ENCODE measurements at regions not wholly inside any gene's neighbourhood (a gene's known extent, or its start where the extent isn't known, plus 50 kb on each side); places are given as distances from the start of the nearest gene placed in this dataset.

GRCh38 chr9:17847908-17848307 is 269.0 kb downstream of the SH3GL2 start (continued):
- TF ChIP-seq ZNF274 (CRISPR knock-in tag; IDR thresholded peaks at IDR 0.05) = no peak
- no peak for TF ChIP-seq SP1 (IDR thresholded peaks at IDR 0.05)
- TF ChIP-seq SP1 (CRISPR knock-in tag; IDR thresholded peaks at IDR 0.05) = no peak
- no peak for TF ChIP-seq TARDBP (CRISPR knock-in tag; IDR thresholded peaks at IDR 0.05)
- TF ChIP-seq TCF7 (IDR thresholded peaks at IDR 0.05; ENCODE audit: low read depth) = no peak
- TF ChIP-seq ZIK1 (CRISPR knock-in tag; IDR thresholded peaks at IDR 0.05; ENCODE audit: borderline replicate concordance, low read depth) = no peak
- no peak for TF ChIP-seq STAG1 (CRISPR knock-in tag; IDR thresholded peaks at IDR 0.05)

- no peak overlapping the region for H3K27ac ChIP-seq (ENCODE audit: extremely low read length, insufficient read depth, low read length)
- WGBS (ENCODE audit: low lambda C conversion rate) = 17% methylated on average over 1 of the region's 2 CpGs
- no peaks in the 10 kb centered on the region for H3K27me3 ChIP-seq (ENCODE audit: control insufficient read depth in 1 of 2, insufficient read depth in 2 of 2, low read length in 2 of 2)
- no peaks in the 10 kb centered on the region for H3K4me1 ChIP-seq (ENCODE audit: insufficient read depth, low read length)
- ChIA-PET POLR2A (no interaction called here), CTCF (ENCODE audit: low intra/inter-chr PET ratio, low total read pairs) (no interaction called here)
- DNase-seq (ENCODE audit: low spot score) (no peak), ATAC-seq (no peak), FAIRE-seq (no peak)
- no peaks in the 10 kb centered on the region for H3K79me2 ChIP-seq (ENCODE audit: insufficient read depth, low read length)
- H4K20me1 ChIP-seq (ENCODE audit: insufficient read depth, low read length) = no peaks in the 10 kb centered on the region
- H3K4me2 ChIP-seq (ENCODE audit: low read depth, low read length) = no peak overlapping the region
- no peak overlapping the region for H3K4me3 ChIP-seq (replicated peaks in 1 of 3; ENCODE audit: insufficient read depth in 1 of 3, low read depth in 2 of 3, low read length in 3 of 3)
- H3K9ac ChIP-seq (ENCODE audit: insufficient read depth, low read depth, low read length) = no peak overlapping the region
- in situ Hi-C loops (cut with HindIII; ENCODE audit: extremely low pct_ligation_motif_present, low pct_unique_long_range_greater_than_20kb) (no loop called here), intact Hi-C loops (cut with micrococcal nuclease; ENCODE audit: unreplicated experiment) (loop anchor here (10.0 kb wide), 1 partner anchor 73 kb away; no protein-coding TSS in a partner anchor)
- TF ChIP-seq RXRA (CRISPR knock-in tag; IDR thresholded peaks at IDR 0.05) (no peak), NFRKB (IDR thresholded peaks at IDR 0.05) (no peak), ZNF44 (CRISPR knock-in tag; IDR thresholded peaks at IDR 0.05) (no peak), ZNF512 (CRISPR knock-in tag; IDR thresholded peaks at IDR 0.05) (no peak), RNF2 (conservative IDR thresholded peaks at IDR 0.05; ENCODE audit: low read depth) (no peak), ZNF496 (CRISPR knock-in tag; IDR thresholded peaks at IDR 0.05; ENCODE audit: insufficient replicate concordance) (no peak), ZNF232 (CRISPR knock-in tag; IDR thresholded peaks at IDR 0.05; ENCODE audit: borderline replicate concordance) (no peak), KDM5A (IDR thresholded peaks at IDR 0.05; ENCODE audit: borderline replicate concordance, low read length) (no peak), MAFK (conservative IDR thresholded peaks at IDR 0.05 in 1 of 2, IDR thresholded peaks at IDR 0.05 in 1 of 2; ENCODE audit: low read length in 2 of 2) (no peak), ZNF354B (CRISPR knock-in tag; IDR thresholded peaks at IDR 0.05) (no peak), GTF3A (CRISPR knock-in tag; conservative IDR thresholded peaks at IDR 0.05) (no peak), SKI (IDR thresholded peaks at IDR 0.05; ENCODE audit: partially characterized antibody) (no peak)
- H2AFZ ChIP-seq (ENCODE audit: low read length) = no peak overlapping the region
- no peaks in the 10 kb centered on the region for H3K36me3 ChIP-seq (replicated peaks in 1 of 2; ENCODE audit: control insufficient read depth in 1 of 2, insufficient read depth in 2 of 2, low read length in 2 of 2)
- H3K9me3 ChIP-seq (ENCODE audit: low read length) = peaks cover 2% of the 10 kb centered on the region; the same call in 1 of the 2 replicates
- BruUV-seq (replicated peaks) = no TSS peak
These were observed 273.2 kb downstream of the SH3GL2 start for GRCh38 chr9:17852108-17852507.

Measured in HepG2 (cell line).